HG02642 (cell line): ENCODE measurements at regions not wholly inside any gene's neighbourhood (a gene's known extent, or its start where the extent isn't known, plus 50 kb on each side); places are given as distances from the start of the nearest gene placed in this dataset.

ENCODE experiments used
- ATAC-seq: cut with Tn5 transposase; IDR thresholded peaks from one replicate; pipeline ENCODE4 v1.9.1; 2021; ENCODE audit warnings: mild to moderate bottlenecking; ENCODE audit not compliant: unreplicated experiment, poor library complexity

- ATAC-seq = no peak
These were observed 758.4 kb upstream of the GCFC2 start for GRCh38 chr2:76469066-76469465.

- no peak for ATAC-seq
These were observed 756.6 kb upstream of the GCFC2 start for GRCh38 chr2:76467326-76467725.

- ATAC-seq = no peak
These were observed 753.6 kb upstream of the GCFC2 start for GRCh38 chr2:76464310-76464709.

- no peak for ATAC-seq
These were observed 750.7 kb upstream of the GCFC2 start for GRCh38 chr2:76461431-76461830.

GRCh38 chr2:76455910-76456309, 745.2 kb upstream of the GCFC2 start:
- no peak for ATAC-seq

GRCh38 chr2:76450024-76450475, 739.3 kb upstream of the GCFC2 start:
- ATAC-seq = peak; percentile 55

GRCh38 chr2:76448956-76449355, 738.2 kb upstream of the GCFC2 start:
- ATAC-seq = no peak

GRCh38 chr2:76447294-76447693, 736.6 kb upstream of the GCFC2 start:
- ATAC-seq = no peak

- ATAC-seq = no peak
These were observed 736.2 kb upstream of the GCFC2 start for GRCh38 chr2:76446872-76447271.

GRCh38 chr2:76445880-76446279, 735.2 kb upstream of the GCFC2 start:
- no peak for ATAC-seq

GRCh38 chr2:76444732-76445131, 734.0 kb upstream of the GCFC2 start:
- ATAC-seq = no peak

- no peak for ATAC-seq
These were observed 726.8 kb upstream of the GCFC2 start for GRCh38 chr2:76437564-76437963.

- no peak for ATAC-seq
These were observed 718.7 kb upstream of the GCFC2 start for GRCh38 chr2:76429374-76429773.

GRCh38 chr2:76427452-76427851, 716.7 kb upstream of the GCFC2 start:
- no peak for ATAC-seq

- peak; percentile 62 for ATAC-seq
These were observed 705.1 kb upstream of the GCFC2 start for GRCh38 chr2:76415821-76416220.

GRCh38 chr2:76413436-76413835, 702.7 kb upstream of the GCFC2 start:
- no peak for ATAC-seq

- ATAC-seq = no peak
These were observed 695.6 kb upstream of the GCFC2 start for GRCh38 chr2:76406134-76406855.

- no peak for ATAC-seq
These were observed 682.6 kb upstream of the GCFC2 start for GRCh38 chr2:76393356-76393755.

GRCh38 chr2:76391678-76392077, 681.0 kb upstream of the GCFC2 start:
- no peak for ATAC-seq

- ATAC-seq = no peak
These were observed 676.6 kb upstream of the GCFC2 start for GRCh38 chr2:76387294-76387693.

- ATAC-seq = no peak
These were observed 675.2 kb upstream of the GCFC2 start for GRCh38 chr2:76385943-76386342.

- ATAC-seq = no peak
These were observed 670.9 kb upstream of the GCFC2 start for GRCh38 chr2:76381624-76382023.
